CD4-positive, alpha-beta memory T cell (primary cell): ENCODE measurements at regions not wholly inside any gene's neighbourhood (a gene's known extent, or its start where the extent isn't known, plus 50 kb on each side); places are given as distances from the start of the nearest gene placed in this dataset.

Source experiments
- CTCF ChIA-PET: fragments of 350-600 bp; sonication (Branson Sonifier 250); formaldehyde crosslinking; loops from one replicate; lab custom pipeline; 2021; ENCODE audit warnings: inconsistent platforms; ENCODE audit not compliant: partially characterized antibody; lab: Charles Lee
- POLR2A ChIA-PET: fragments of 350-600 bp; sonication (Branson Sonifier 250); formaldehyde crosslinking; loops from one replicate; lab custom pipeline; 2021; ENCODE audit not compliant: partially characterized antibody; lab: Charles Lee
- DNase-seq, 5 donors: peaks; one replicate each; pipeline versions ENCODE4 v3.0.0 to v3.0.0-alpha.2; 2020 to 2022; ENCODE audit warnings: mixed read lengths in 1 of 5
- H3K27ac ChIP-seq: one replicate; pipeline ENCODE4 v1.7.0; 2013; ENCODE audit warnings: low read depth, low read length
- H3K27me3 ChIP-seq: 2 replicates; pipeline ENCODE4 v1.7.0; 2013; ENCODE audit warnings: mild to moderate bottlenecking, low read length, moderate library complexity; ENCODE audit not compliant: insufficient read depth
- H3K36me3 ChIP-seq: 2 replicates; pipeline ENCODE4 v1.7.0; 2013; ENCODE audit warnings: mild to moderate bottlenecking, low read length, moderate library complexity; ENCODE audit not compliant: insufficient read depth
- H3K4me1 ChIP-seq: 2 replicates; pipeline ENCODE4 v1.7.0; 2013; ENCODE audit warnings: mild to moderate bottlenecking, low read length, moderate library complexity; ENCODE audit not compliant: insufficient read depth
- H3K4me3 ChIP-seq, 2 donors: one replicate each; pipeline ENCODE4 v1.7.0; 2013; ENCODE audit warnings: low read length in 2 of 2, mild to moderate bottlenecking in 1 of 2
- H3K9me3 ChIP-seq, 2 donors: one replicate each; pipeline ENCODE4 v1.7.0; 2013; ENCODE audit warnings: low read length in 2 of 2, control low read depth in 1 of 2; ENCODE audit not compliant: control insufficient read depth in 1 of 2
- H3K27ac Mint-ChIP-seq, 7 donors: one replicate each; pipeline ENCODE4 v1.8.0; 2020 to 2021; ENCODE audit warnings: mixed read lengths in 7 of 7, mild to moderate bottlenecking in 6 of 7, inconsistent platforms in 3 of 7, moderate library complexity in 3 of 7
- H3K27me3 Mint-ChIP-seq, 2 donors: one replicate each; pipeline ENCODE4 v1.8.0; 2020 to 2021; ENCODE audit warnings: mixed read lengths in 2 of 2
- H3K36me3 Mint-ChIP-seq, 2 donors: one replicate each; pipeline ENCODE4 v1.8.0; 2020 to 2021; ENCODE audit warnings: mixed read lengths in 2 of 2, inconsistent platforms in 1 of 2, mild to moderate bottlenecking in 1 of 2
- H3K4me1 Mint-ChIP-seq, 4 donors: one replicate each; pipeline ENCODE4 v1.8.0; 2020 to 2021; ENCODE audit warnings: mixed read lengths in 4 of 4, mild to moderate bottlenecking in 1 of 4
- H3K4me3 Mint-ChIP-seq, 8 donors: one replicate each; pipeline ENCODE4 v1.8.0; 2020 to 2021; ENCODE audit warnings: mixed read lengths in 8 of 8, mild to moderate bottlenecking in 7 of 8, moderate library complexity in 6 of 8, inconsistent platforms in 3 of 8
- H3K9me3 Mint-ChIP-seq, 8 donors: one replicate each; pipeline ENCODE4 v1.8.0; 2020 to 2021; ENCODE audit warnings: mixed read lengths in 8 of 8, mild to moderate bottlenecking in 5 of 8, inconsistent platforms in 3 of 8, moderate library complexity in 1 of 8
- intact Hi-C: fragments of 100-400 bp; cut with micrococcal nuclease; formaldehyde crosslinking; loops from one replicate; pipeline ENCODE4 v1.15.1; 2023

GRCh38 chr2:864501-865106 lies 86.0 kb upstream of the SNTG2 start:
- no peak for DNase-seq
- no peaks in the 10 kb centered on the region for H3K4me1 ChIP-seq
- no peaks in the 10 kb centered on the region for H3K27me3 ChIP-seq
- intact Hi-C loops = no loop called here
- peak overlapping the region in 1 of 7 donors; percentile 36 for H3K27ac Mint-ChIP-seq
- POLR2A ChIA-PET = no interaction called here
- H3K4me3 ChIP-seq = no peak overlapping the region
- H3K27me3 Mint-ChIP-seq = peaks cover 0 to 2% of the 10 kb centered on the region in 2 donors
- H3K36me3 ChIP-seq = no peaks in the 10 kb centered on the region
- H3K9me3 Mint-ChIP-seq = no peaks in the 10 kb centered on the region
- no peaks in the 10 kb centered on the region for H3K36me3 Mint-ChIP-seq
- no peak overlapping the region for H3K27ac ChIP-seq
- CTCF ChIA-PET = interaction anchor here (1.2 kb wide), 1 partner anchor 9 kb away, joined by 3 read pairs; no protein-coding TSS in a partner anchor
- peak overlapping the region in 1 of 8 donors; percentile 32 for H3K4me3 Mint-ChIP-seq
- no peaks in the 10 kb centered on the region for H3K9me3 ChIP-seq
- H3K4me1 Mint-ChIP-seq = peaks cover 0 to 4% (median 0%) of the 10 kb centered on the region in 4 donors

- Histone ChIP-seq H3K27ac (no peak overlapping the region), H3K4me1 (no peaks in the 10 kb centered on the region), H3K4me3 (no peak overlapping the region), H3K36me3 (no peaks in the 10 kb centered on the region), H3K27me3 (no peaks in the 10 kb centered on the region), H3K9me3 (no peaks in the 10 kb centered on the region)
- H3K36me3 Mint-ChIP-seq = no peaks in the 10 kb centered on the region
- peak overlapping the region in 1 of 7 donors; percentile 36 for H3K27ac Mint-ChIP-seq
- ChIA-PET POLR2A (no interaction called here), CTCF (no interaction called here)
- H3K4me3 Mint-ChIP-seq = no peak overlapping the region
- no peak for DNase-seq
- peaks cover 0 to 3% (median 0%) of the 10 kb centered on the region in 4 donors for H3K4me1 Mint-ChIP-seq
- H3K9me3 Mint-ChIP-seq = no peaks in the 10 kb centered on the region
- intact Hi-C loops = no loop called here
- H3K27me3 Mint-ChIP-seq = peaks cover 0 to 2% of the 10 kb centered on the region in 2 donors
Measured at GRCh38 chr2:863732-864450, 86.8 kb upstream of the SNTG2 start.

- ChIA-PET POLR2A (no interaction called here), CTCF (no interaction called here)
- Histone ChIP-seq H3K36me3 (no peaks in the 10 kb centered on the region), H3K27ac (no peak overlapping the region), H3K27me3 (no peaks in the 10 kb centered on the region), H3K4me3 (no peak overlapping the region), H3K4me1 (no peaks in the 10 kb centered on the region), H3K9me3 (no peaks in the 10 kb centered on the region)
- Mint-ChIP-seq H3K27ac (peak overlapping the region in 1 of 7 donors; percentile 36), H3K4me1 (peaks cover 0 to 3% (median 0%) of the 10 kb centered on the region in 4 donors), H3K27me3 (peaks cover 0 to 2% of the 10 kb centered on the region in 2 donors), H3K9me3 (no peaks in the 10 kb centered on the region), H3K4me3 (no peak overlapping the region), H3K36me3 (no peaks in the 10 kb centered on the region)
- DNase-seq = no peak
- intact Hi-C loops = no loop called here
Measured at GRCh38 chr2:862731-863466, 87.8 kb upstream of the SNTG2 start.

GRCh38 chr2:862355-862687 lies 88.3 kb upstream of the SNTG2 start:
- intact Hi-C loops = no loop called here
- Mint-ChIP-seq H3K27ac (no peak overlapping the region), H3K36me3 (no peaks in the 10 kb centered on the region), H3K4me1 (peaks cover 0 to 3% (median 0%) of the 10 kb centered on the region in 4 donors), H3K9me3 (no peaks in the 10 kb centered on the region), H3K27me3 (no peaks in the 10 kb centered on the region), H3K4me3 (no peak overlapping the region)
- no peak overlapping the region for H3K27ac ChIP-seq
- H3K4me3 ChIP-seq = no peak overlapping the region
- DNase-seq = no peak
- CTCF ChIA-PET = no interaction called here
- no peaks in the 10 kb centered on the region for H3K36me3 ChIP-seq
- no peaks in the 10 kb centered on the region for H3K9me3 ChIP-seq
- H3K4me1 ChIP-seq = no peaks in the 10 kb centered on the region
- H3K27me3 ChIP-seq = no peaks in the 10 kb centered on the region
- POLR2A ChIA-PET = no interaction called here

GRCh38 chr2:861655-862354 lies 88.8 kb upstream of the SNTG2 start:
- no peak overlapping the region for H3K4me3 ChIP-seq
- ChIA-PET CTCF (no interaction called here), POLR2A (no interaction called here)
- DNase-seq = no peak
- no peaks in the 10 kb centered on the region for H3K36me3 ChIP-seq
- Mint-ChIP-seq H3K9me3 (no peaks in the 10 kb centered on the region), H3K4me3 (no peak overlapping the region), H3K27me3 (no peaks in the 10 kb centered on the region), H3K27ac (no peak overlapping the region), H3K36me3 (no peaks in the 10 kb centered on the region), H3K4me1 (peaks cover 0 to 3% (median under 1%) of the 10 kb centered on the region in 4 donors)
- no peaks in the 10 kb centered on the region for H3K4me1 ChIP-seq
- intact Hi-C loops = no loop called here
- no peaks in the 10 kb centered on the region for H3K27me3 ChIP-seq
- H3K9me3 ChIP-seq = no peaks in the 10 kb centered on the region
- no peak overlapping the region for H3K27ac ChIP-seq

GRCh38 chr2:860259-860855 lies 90.3 kb upstream of the SNTG2 start:
- intact Hi-C loops = no loop called here
- H3K4me1 ChIP-seq = peaks cover 5% of the 10 kb centered on the region
- ChIA-PET POLR2A (no interaction called here), CTCF (no interaction called here)
- Mint-ChIP-seq H3K4me1 (peaks cover 0 to 16% (median 9%) of the 10 kb centered on the region in 4 donors), H3K4me3 (no peak overlapping the region), H3K27me3 (no peaks in the 10 kb centered on the region), H3K9me3 (peaks cover 0 to 7% (median 1%) of the 10 kb centered on the region in 8 donors), H3K27ac (no peak overlapping the region), H3K36me3 (no peaks in the 10 kb centered on the region)
- H3K27ac ChIP-seq = no peak overlapping the region
- H3K27me3 ChIP-seq = no peaks in the 10 kb centered on the region
- H3K4me3 ChIP-seq = no peak overlapping the region
- no peaks in the 10 kb centered on the region for H3K9me3 ChIP-seq
- no peaks in the 10 kb centered on the region for H3K36me3 ChIP-seq
- DNase-seq = no peak
